ENCODE measurements at regions not wholly inside any gene's neighbourhood (a gene's known extent, or its start where the extent isn't known, plus 50 kb on each side); places are given as distances from the start of the nearest gene placed in this dataset.

DNA sequence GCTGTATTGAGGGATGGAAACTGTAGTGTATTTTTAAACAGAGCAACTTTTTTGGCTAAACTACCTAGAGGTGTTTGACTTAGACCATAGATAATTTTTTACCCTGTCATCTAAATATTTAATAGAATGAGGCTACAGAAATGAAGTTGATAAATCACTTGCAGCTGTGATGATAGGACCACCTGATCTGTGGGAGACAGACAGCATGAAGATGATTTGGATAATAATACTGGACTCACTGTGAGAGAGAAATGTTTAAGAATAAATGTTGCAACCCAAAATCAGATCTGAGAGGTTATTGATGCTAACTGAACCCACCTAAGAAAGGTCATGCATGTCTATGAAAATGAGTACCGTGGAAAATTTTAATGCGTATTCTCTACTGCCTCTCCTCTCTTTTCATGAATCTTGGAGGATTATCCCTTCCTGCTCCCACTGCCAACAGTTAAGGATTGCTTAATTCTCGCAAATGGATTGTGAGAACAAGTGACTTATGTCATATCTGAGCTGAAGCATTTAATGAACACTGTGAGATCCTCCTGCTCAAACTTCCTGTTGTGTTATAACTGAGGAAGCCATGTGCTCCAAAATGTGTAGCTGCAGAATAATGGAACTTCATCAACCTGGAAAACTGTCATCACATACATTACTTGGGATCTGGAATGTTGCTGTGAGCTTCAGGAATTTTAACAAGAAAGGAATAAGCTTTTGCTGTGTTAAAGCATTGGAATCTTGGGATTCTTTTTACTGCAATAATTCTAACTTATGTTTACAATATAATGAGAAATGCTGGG lies 617.9 kb upstream of the CDH18 start:
- no peaks in the 10 kb centered on the region for H3K9me3 ChIP-seq (ENCODE audit: control insufficient read depth, insufficient read depth, low read depth, low read length)
- no peaks in the 10 kb centered on the region for H3K36me3 ChIP-seq (ENCODE audit: control insufficient read depth in 2 of 2, insufficient read depth in 1 of 2, low read length in 2 of 2)
- ChIA-PET POLR2A (no interaction called here), CTCF (no interaction called here)
- no peak overlapping the region for H3K27ac ChIP-seq (ENCODE audit: extremely low read depth, low read depth, low read length)
- H3K4me3 ChIP-seq (ENCODE audit: low read depth, low read length), result no peak overlapping the region
- no peak for TF ChIP-seq SP2 (tag by site-specific recombination; IDR thresholded peaks at IDR 0.05)
- no peak for TF ChIP-seq ZNF221 (tag by site-specific recombination; IDR thresholded peaks at IDR 0.05; ENCODE audit: borderline replicate concordance)
- TF ChIP-seq ZNF664 (tag by site-specific recombination; IDR thresholded peaks at IDR 0.05), result no peak
- TF ChIP-seq ZNF214 (tag by site-specific recombination; IDR thresholded peaks at IDR 0.05; ENCODE audit: borderline replicate concordance), result no peak
- TF ChIP-seq, protein P1, sequence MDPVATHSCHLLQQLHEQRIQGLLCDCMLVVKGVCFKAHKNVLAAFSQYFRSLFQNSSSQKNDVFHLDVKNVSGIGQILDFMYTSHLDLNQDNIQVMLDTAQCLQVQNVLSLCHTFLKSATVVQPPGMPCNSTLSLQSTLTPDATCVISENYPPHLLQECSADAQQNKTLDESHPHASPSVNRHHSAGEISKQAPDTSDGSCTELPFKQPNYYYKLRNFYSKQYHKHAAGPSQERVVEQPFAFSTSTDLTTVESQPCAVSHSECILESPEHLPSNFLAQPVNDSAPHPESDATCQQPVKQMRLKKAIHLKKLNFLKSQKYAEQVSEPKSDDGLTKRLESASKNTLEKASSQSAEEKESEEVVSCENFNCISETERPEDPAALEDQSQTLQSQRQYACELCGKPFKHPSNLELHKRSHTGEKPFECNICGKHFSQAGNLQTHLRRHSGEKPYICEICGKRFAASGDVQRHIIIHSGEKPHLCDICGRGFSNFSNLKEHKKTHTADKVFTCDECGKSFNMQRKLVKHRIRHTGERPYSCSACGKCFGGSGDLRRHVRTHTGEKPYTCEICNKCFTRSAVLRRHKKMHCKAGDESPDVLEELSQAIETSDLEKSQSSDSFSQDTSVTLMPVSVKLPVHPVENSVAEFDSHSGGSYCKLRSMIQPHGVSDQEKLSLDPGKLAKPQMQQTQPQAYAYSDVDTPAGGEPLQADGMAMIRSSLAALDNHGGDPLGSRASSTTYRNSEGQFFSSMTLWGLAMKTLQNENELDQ (tag by site-specific recombination; IDR thresholded peaks at IDR 0.05; ENCODE audit: low read depth), result no peak
- no peak for TF ChIP-seq ZNF19 (tag by site-specific recombination; IDR thresholded peaks at IDR 0.05; ENCODE audit: low read depth)
- no peak for TF ChIP-seq ZNF16 (tag by site-specific recombination; IDR thresholded peaks at IDR 0.05; ENCODE audit: low read depth)
- TF ChIP-seq ZNF112 (tag by site-specific recombination; IDR thresholded peaks at IDR 0.05), result no peak
- TF ChIP-seq HOXA7 (CRISPR knock-in tag; IDR thresholded peaks at IDR 0.05; ENCODE audit: borderline replicate concordance), result no peak
- no peak for TF ChIP-seq ZNF335 (tag by site-specific recombination; conservative IDR thresholded peaks at IDR 0.05)
- TF ChIP-seq TRIM28 (IDR thresholded peaks at IDR 0.05; ENCODE audit: borderline replicate concordance, low read length), result no peak
- TF ChIP-seq, protein P2, sequence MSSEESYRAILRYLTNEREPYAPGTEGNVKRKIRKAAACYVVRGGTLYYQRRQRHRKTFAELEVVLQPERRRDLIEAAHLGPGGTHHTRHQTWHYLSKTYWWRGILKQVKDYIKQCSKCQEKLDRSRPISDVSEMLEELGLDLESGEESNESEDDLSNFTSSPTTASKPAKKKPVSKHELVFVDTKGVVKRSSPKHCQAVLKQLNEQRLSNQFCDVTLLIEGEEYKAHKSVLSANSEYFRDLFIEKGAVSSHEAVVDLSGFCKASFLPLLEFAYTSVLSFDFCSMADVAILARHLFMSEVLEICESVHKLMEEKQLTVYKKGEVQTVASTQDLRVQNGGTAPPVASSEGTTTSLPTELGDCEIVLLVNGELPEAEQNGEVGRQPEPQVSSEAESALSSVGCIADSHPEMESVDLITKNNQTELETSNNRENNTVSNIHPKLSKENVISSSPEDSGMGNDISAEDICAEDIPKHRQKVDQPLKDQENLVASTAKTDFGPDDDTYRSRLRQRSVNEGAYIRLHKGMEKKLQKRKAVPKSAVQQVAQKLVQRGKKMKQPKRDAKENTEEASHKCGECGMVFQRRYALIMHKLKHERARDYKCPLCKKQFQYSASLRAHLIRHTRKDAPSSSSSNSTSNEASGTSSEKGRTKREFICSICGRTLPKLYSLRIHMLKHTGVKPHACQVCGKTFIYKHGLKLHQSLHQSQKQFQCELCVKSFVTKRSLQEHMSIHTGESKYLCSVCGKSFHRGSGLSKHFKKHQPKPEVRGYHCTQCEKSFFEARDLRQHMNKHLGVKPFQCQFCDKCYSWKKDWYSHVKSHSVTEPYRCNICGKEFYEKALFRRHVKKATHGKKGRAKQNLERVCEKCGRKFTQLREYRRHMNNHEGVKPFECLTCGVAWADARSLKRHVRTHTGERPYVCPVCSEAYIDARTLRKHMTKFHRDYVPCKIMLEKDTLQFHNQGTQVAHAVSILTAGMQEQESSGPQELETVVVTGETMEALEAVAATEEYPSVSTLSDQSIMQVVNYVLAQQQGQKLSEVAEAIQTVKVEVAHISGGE (tag by site-specific recombination; conservative IDR thresholded peaks at IDR 0.05; ENCODE audit: low read depth), result no peak
- TF ChIP-seq, protein P3, sequence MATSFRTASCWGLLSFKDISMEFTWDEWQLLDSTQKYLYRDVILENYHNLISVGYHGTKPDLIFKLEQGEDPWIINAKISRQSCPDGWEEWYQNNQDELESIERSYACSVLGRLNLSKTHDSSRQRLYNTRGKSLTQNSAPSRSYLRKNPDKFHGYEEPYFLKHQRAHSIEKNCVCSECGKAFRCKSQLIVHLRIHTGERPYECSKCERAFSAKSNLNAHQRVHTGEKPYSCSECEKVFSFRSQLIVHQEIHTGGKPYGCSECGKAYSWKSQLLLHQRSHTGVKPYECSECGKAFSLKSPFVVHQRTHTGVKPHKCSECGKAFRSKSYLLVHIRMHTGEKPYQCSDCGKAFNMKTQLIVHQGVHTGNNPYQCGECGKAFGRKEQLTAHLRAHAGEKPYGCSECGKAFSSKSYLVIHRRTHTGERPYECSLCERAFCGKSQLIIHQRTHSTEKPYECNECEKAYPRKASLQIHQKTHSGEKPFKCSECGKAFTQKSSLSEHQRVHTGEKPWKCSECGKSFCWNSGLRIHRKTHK (tag by site-specific recombination; IDR thresholded peaks at IDR 0.05), result no peak
- no peaks in the 10 kb centered on the region for H3K4me1 ChIP-seq (ENCODE audit: control insufficient read depth, insufficient read depth, low read length)

DNA sequence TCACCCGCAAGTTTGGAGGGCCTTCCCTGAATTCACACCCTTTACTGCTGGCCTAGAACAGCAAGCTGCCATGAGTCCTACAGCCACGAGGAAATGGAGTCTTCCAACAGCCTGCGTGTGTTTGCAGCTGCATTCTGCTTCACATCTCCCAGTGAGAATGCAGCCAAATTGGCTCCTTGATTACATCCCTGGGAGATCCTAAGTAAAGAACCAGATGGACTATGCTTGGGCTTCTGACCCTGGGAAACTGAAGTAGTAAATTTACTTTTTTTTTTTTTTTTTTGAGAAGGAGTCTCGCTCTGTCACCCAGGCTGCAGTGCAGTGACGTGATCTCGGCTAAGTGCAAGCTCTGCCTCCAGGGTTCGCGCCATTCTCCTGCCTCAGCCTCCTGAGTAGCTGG lies 617.0 kb upstream of the CDH18 start:
- H3K36me3 ChIP-seq (ENCODE audit: control insufficient read depth in 2 of 2, insufficient read depth in 1 of 2, low read length in 2 of 2), result no peaks in the 10 kb centered on the region
- no peaks in the 10 kb centered on the region for H3K9me3 ChIP-seq (ENCODE audit: control insufficient read depth, insufficient read depth, low read depth, low read length)
- CTCF ChIA-PET, result no interaction called here
- no peak overlapping the region for H3K27ac ChIP-seq (ENCODE audit: extremely low read depth, low read depth, low read length)
- POLR2A ChIA-PET, result no interaction called here
- no peak for TF ChIP-seq SP2 (tag by site-specific recombination; IDR thresholded peaks at IDR 0.05)
- H3K4me1 ChIP-seq (ENCODE audit: control insufficient read depth, insufficient read depth, low read length), result no peaks in the 10 kb centered on the region
- H3K4me3 ChIP-seq (ENCODE audit: low read depth, low read length), result no peak overlapping the region

DNA sequence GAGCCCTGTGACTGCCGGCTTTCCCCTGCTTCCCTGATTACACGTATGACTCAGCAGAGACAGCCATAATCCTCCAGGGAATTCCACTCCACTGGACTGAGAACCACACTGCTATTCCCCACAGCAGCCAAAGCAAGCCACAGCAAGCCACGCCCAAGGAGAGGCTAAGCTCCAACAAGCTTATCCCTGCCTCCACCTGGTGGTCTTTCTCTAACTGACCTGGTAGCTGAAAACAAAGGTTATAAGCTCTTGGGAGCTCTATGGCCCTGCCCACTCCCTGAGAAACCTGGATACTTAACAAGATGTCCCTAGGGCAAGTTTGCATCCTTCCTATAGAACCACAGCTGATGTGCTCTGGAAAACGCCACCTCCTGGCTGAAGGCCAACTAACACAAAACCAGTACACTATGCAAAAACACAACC lies 613.7 kb upstream of the CDH18 start:
- POLR2A ChIA-PET, result no interaction called here
- Histone ChIP-seq H3K4me1 (ENCODE audit: control insufficient read depth, insufficient read depth, low read length) (no peaks in the 10 kb centered on the region), H3K36me3 (ENCODE audit: control insufficient read depth in 2 of 2, insufficient read depth in 1 of 2, low read length in 2 of 2) (no peaks in the 10 kb centered on the region), H3K9me3 (ENCODE audit: control insufficient read depth, insufficient read depth, low read depth, low read length) (no peaks in the 10 kb centered on the region), H3K4me3 (ENCODE audit: low read depth, low read length) (no peak overlapping the region), H3K27ac (ENCODE audit: extremely low read depth, low read depth, low read length) (no peak overlapping the region)
- CTCF ChIA-PET, result interaction anchor here (0.7 to 1.3 kb wide), 3 partner anchors 14 to 388 kb away, joined by 3 to 4 read pairs (median 4); no protein-coding TSS in a partner anchor
- TF ChIP-seq, protein P4, sequence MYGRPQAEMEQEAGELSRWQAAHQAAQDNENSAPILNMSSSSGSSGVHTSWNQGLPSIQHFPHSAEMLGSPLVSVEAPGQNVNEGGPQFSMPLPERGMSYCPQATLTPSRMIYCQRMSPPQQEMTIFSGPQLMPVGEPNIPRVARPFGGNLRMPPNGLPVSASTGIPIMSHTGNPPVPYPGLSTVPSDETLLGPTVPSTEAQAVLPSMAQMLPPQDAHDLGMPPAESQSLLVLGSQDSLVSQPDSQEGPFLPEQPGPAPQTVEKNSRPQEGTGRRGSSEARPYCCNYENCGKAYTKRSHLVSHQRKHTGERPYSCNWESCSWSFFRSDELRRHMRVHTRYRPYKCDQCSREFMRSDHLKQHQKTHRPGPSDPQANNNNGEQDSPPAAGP (tag by site-specific recombination; IDR thresholded peaks at IDR 0.05), result no peak
- no peak for TF ChIP-seq ZXDB (tag by site-specific recombination; IDR thresholded peaks at IDR 0.05)
- no peak for TF ChIP-seq ZNF658 (tag by site-specific recombination; IDR thresholded peaks at IDR 0.05)
- TF ChIP-seq, protein P5, sequence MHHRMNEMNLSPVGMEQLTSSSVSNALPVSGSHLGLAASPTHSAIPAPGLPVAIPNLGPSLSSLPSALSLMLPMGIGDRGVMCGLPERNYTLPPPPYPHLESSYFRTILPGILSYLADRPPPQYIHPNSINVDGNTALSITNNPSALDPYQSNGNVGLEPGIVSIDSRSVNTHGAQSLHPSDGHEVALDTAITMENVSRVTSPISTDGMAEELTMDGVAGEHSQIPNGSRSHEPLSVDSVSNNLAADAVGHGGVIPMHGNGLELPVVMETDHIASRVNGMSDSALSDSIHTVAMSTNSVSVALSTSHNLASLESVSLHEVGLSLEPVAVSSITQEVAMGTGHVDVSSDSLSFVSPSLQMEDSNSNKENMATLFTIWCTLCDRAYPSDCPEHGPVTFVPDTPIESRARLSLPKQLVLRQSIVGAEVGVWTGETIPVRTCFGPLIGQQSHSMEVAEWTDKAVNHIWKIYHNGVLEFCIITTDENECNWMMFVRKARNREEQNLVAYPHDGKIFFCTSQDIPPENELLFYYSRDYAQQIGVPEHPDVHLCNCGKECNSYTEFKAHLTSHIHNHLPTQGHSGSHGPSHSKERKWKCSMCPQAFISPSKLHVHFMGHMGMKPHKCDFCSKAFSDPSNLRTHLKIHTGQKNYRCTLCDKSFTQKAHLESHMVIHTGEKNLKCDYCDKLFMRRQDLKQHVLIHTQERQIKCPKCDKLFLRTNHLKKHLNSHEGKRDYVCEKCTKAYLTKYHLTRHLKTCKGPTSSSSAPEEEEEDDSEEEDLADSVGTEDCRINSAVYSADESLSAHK (tag by site-specific recombination; IDR thresholded peaks at IDR 0.05), result no peak
- TF ChIP-seq, protein P6, sequence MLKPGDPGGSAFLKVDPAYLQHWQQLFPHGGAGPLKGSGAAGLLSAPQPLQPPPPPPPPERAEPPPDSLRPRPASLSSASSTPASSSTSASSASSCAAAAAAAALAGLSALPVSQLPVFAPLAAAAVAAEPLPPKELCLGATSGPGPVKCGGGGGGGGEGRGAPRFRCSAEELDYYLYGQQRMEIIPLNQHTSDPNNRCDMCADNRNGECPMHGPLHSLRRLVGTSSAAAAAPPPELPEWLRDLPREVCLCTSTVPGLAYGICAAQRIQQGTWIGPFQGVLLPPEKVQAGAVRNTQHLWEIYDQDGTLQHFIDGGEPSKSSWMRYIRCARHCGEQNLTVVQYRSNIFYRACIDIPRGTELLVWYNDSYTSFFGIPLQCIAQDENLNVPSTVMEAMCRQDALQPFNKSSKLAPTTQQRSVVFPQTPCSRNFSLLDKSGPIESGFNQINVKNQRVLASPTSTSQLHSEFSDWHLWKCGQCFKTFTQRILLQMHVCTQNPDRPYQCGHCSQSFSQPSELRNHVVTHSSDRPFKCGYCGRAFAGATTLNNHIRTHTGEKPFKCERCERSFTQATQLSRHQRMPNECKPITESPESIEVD (tag by site-specific recombination; IDR thresholded peaks at IDR 0.05), result no peak
